GM19099 (cell line): ENCODE measurements at regions not wholly inside any gene's neighbourhood (a gene's known extent, or its start where the extent isn't known, plus 50 kb on each side); places are given as distances from the start of the nearest gene placed in this dataset.

Experiments
- POLR2A ChIP-seq: IDR thresholded peaks from 3 replicates; pipeline ENCODE4 v1.6.1; 2011; ENCODE audit warnings: low read depth; ENCODE audit not compliant: insufficient read length; ENCODE audit errors: extremely low read depth

DNA sequence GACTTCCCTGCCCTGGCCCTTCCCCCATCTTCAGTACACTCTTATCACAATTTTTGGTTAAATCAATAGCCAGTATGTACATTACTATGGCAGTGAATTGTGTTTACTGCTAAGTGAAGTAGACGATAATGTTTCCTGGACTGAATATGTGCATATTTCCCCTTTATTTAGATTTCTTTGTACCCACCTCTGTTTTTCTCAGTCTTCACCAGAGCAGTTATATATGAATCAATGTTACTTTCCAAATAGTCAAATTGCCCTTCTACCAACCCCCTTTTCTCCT is 97.1 kb upstream of the HS6ST1 start:
- TF ChIP-seq POLR2A = no peak

DNA sequence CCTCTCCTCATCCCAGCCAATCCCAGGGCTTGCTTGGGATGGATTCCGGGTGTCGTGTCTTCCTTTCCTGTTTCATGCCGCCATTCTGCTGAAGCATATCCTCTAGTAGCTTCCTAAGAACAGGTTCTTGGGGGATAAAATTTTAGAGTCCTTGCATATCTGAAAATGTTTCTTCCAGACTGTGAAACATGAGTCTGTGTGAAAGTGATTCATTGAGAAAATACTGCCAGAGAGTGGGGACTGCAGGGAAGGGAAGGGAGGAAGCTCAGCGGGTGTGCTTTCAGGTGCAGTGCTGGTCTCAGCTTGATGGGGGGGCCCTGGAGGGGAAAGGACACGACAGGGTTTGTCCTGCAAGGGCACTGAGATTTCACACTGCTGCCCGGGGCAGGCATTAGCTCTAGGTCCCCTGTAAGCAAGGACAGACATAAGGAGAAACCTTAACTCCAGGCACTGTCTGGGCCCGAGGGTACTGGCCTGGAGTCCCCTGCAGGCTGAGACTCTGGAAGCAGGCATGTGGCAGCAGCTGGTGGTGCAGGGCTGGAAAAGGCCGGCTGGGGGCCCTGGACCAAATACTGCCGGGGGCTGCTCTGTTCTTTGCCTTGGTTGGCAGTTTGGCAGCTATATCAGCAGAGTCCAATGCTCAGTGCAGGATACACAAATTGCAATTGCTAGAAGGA is 97.6 kb upstream of the HS6ST1 start:
- TF ChIP-seq POLR2A = no peak

DNA sequence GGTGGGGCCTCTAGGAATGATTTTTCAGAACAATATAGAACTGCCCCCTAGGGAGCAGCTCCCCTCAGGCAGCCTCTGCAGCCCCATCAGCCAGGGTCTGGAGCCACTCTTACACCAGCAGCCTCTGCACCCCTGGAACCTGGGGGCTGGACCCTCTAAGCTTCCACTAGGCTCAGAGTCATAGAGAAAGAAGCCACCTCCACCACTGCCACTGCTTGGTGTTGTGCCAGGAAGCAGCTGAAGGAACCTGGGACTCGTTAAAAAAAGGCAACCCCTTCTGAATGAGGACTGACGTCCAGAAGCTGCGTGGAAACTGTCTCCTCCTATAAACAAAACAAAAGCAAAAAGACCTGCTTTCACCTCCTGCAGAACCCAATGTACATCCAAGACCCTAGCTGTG is 98.1 kb upstream of the HS6ST1 start:
- TF ChIP-seq POLR2A = no peak

DNA sequence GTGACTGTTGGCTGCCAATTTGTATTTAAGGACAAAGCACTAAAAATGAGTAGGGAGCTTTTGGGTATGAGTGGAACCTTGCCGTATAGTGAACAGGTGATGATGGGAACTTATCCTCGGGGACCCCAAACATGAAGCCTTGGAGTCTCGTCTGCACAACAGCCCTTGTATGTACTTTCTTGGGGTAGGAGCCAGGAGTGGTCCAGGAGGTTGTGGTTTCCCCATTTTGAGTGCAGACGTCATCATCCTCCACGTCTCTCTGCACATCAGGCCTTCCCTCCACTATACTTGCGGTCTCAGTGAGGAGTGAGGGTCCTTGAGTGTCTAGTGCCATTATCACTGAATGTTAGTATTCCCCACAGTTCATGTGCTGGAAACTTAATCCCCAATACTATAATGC is 101.5 kb upstream of the HS6ST1 start:
- TF ChIP-seq POLR2A = no peak

DNA sequence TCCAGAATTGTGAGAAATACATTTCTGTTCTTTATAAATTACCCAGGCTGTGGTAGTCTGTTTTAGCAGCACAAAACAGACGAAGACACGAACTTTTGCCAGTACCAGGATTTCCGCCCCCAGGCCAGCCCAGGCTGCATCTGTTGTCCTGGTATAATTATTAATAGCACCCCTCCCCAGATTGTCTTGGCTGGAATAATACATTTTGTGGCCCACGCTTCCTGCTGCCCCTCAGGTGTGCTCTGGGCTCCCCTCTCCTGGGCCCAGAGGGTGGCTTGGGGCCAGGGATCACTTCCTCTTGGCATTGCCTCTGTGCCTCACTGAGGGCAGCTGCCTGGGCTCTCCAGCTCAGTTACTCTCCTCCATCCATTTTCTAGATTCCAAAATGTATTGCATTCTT is 102.1 kb upstream of the HS6ST1 start:
- TF ChIP-seq POLR2A = no peak

DNA sequence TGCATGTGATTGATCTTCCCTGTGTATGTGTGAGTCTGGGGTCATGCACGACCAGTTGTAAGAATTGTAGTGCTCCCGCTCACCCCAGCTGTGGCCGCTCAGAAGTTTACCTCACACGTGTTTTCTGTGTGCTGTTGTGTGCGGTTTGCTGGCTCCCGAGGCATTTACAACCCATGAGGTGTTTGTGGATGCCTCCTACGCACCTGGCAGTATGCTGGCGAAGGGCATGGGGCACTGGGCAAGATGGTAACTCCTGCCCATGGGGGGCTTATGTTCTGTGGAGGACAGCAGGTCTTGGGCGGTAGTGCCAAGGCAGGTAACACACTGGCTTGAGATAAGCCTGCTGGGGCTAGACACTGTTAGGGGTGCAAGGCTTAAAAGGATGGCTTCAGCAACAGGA is 102.6 kb upstream of the HS6ST1 start:
- TF ChIP-seq POLR2A = no peak

DNA sequence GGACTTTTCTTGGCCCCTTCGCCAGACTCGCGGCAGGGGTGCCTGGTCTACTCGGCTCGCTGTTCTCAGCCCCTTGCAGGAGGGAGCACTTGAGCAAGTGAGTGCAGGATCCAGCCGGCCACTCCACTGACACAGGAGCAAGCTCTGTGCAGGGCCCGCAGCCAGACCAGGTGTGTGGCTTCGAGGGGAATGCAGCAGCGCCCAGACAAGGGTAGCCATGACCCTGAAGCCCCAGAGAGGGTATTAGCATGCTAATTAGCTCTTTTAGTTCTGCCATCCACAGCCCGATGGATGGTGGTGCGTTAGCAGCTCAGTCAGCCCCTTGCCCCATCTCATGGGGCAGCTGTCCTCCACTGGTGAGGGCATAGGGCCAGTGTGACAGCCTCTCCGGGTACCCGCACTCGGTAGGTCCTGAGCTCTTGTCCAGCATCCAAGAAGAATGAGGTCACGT is 103.2 kb upstream of the HS6ST1 start:
- TF ChIP-seq POLR2A = no peak

DNA sequence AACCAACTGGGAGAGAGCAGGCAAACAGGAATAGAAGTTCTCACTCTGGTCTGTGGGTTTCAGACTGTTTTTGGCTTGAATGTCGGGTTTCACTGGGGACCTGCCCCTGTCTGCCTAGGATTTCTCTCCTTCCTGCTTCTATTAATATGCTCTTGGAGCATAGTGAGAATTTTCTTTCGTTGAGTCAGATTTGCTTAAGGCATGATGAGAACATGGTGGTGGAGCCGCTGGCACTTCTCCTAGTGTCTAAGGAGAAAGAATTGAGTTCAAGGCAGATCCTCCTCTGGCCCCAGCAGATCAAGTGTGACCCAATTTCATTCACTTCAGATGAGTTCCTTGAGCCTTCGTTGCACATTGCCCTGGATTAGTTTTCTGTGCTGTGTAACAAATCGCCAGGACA is 103.9 kb upstream of the HS6ST1 start:
- no peak for TF ChIP-seq POLR2A

DNA sequence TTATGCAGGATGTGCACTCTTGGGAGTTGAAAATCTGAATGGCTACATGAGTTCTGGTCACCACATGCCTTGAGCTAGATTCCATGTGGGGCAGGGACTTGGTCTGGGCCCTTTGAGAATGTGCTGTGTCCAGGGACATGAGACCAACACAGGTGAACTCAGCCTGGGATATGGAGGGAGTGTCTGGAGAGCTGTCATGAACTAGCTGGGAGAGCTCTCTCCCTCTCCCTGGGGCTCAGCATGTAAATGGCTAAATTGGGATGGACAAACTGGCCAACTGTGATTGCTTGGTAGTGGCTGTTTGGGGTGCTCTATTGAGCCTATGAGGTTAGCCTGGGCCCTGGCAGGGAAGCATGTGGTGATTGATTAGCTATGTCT is 105.1 kb upstream of the HS6ST1 start:
- TF ChIP-seq POLR2A = no peak

DNA sequence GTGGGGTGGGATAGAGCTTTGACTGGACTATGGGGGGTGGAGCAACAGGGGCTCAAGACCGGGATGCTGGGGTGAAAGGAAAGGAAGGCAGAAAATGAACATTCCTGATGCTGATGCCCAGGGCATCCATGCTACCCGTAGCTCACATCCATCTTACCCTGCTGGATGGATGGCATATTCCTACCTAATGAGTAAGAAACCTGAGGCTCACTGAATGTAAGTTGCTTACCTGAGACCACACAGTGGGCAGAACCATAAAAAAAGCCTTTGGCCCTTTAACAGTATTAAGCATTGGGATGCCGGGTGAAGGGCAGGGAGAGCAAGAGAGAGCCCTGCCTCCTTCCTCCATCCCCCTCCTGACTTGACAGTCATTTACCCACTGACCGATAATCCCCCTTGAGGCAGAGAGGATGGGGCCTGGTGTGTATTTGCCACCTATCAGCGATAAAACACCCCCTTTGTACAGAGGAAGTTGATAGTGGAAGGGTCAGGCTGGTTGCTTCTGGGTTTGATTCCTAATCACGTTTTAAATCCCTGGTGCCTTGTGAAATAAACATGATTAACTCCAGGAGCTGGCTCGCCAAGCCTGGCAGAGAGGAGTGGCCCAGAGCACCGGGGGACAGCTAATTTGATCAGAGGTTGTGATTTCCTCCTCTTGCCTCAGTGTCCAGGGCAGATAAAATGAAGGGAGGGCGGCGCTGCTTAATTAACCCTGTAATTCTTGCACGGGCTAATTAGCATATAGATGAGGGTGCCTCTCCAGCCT is 105.9 kb upstream of the HS6ST1 start:
- no peak for TF ChIP-seq POLR2A

DNA sequence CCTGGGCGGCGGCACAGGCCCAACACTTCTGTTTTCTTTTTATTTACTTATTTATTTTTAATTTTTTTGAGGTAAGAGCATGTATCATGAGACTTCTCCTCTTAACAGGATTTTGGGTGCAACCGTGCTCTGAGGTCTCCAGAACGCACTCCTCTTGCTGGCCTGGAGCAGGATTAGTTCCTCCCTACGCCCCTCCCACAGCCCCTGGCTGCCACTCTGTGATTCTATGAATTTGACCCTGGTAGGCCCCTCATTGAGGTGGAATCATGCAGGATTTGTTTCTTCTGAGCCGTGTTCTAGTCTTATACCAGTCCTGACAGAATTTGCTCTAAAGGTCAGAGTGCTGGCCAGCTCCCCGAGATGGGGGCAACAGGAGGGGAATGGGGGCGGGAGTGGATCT is 106.5 kb upstream of the HS6ST1 start:
- TF ChIP-seq POLR2A = no peak

DNA sequence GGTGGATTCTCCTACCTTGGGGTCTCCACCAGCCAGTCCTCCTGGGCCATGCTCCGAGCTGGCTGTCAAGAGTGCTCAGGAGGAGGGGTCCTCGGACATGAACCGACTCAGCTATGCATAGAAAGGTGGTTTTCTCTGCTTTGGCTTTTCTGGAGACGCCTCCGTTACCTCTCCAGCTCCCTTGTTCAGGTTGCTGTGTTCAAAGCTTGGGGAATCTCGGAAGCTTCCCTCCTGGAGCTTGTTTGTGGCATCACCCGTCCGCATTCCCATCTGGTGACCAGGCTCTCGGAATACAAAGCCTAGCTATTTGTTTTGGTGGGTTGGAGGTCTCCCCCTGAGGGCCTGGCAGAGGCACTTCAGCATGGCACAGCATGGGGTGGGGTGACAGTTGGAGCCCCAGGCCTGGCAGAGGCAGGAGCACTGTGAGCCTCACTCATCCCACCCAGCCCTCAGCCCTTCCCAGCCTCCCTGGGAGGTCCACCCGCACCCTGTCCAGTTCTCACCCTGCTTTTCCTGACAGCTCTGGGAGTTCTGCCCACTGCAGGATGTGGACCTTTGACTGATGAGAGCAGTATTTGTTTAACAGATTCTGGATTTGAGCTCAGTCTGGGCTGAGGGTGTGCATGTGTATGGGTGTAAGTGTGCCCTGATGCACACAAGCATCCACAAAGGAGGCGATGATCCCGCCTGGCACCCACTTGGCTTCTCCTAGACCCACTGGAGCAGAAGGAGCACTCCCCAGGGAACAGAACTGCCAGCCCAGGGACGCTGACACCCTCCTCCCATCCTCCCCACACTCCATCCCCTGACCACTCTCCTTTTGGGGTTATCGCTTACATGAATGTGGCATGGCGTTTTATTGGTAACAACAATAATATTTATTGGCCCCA is 107.3 kb upstream of the HS6ST1 start:
- TF ChIP-seq POLR2A = no peak

DNA sequence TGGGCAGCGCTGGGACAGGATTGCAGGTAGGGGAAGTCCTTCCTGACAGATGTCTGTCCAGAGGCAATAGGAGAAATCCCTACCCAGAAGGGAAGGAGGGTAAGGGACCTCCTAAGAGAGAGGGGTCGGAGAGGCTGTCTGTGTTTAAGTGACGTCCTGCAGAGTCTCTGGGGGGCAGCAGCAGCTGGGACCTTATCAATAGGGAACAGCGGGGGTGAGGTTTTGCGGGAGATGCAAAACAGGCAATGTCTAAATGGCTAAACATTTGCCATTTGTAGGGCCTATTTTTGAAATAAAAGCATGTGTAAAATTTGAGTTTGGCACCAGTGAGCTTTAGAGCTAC is 108.7 kb upstream of the HS6ST1 start:
- TF ChIP-seq POLR2A = no peak

DNA sequence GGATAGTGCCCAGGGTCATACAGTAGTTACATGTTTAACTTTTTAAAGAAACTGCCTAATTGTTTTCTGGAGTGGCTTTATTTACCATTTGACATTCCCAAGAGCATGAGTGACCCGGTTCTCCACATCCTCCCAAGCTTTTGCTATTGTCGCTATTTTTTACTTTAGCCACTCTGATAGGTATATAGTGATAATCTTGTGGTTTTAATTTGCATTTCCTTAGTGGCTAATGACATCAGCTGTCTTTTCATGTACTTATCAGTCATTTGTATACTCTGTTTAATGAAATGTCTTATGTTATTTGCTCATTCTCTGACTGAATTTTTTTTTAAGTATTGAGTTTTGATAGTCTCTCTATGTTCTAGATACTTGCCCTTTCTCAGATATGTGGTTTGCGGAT is 109.7 kb upstream of the HS6ST1 start:
- no peak for TF ChIP-seq POLR2A

DNA sequence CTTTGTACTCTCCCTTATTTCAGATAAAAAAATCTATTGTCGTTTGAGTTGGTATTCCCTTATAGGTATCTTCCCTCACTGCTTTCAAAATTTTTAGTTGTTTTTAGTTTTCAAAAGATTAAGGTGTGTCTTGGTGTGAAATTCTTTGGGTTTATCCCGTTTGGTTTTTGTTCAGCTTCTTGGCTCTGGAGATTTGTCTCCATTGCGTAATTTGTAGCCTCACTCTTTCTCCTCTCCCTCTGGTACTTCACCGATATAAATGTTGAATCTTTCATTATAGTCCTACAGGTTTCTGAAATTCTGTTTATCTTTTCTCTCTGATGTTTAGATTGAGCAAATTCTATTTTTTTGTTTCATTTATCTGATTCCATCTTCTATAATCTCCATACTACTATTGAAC is 113.8 kb upstream of the HS6ST1 start:
- no peak for TF ChIP-seq POLR2A
